ENCODE measurements at regions not wholly inside any gene's neighbourhood (a gene's known extent, or its start where the extent isn't known, plus 50 kb on each side); places are given as distances from the start of the nearest gene placed in this dataset.

DNA sequence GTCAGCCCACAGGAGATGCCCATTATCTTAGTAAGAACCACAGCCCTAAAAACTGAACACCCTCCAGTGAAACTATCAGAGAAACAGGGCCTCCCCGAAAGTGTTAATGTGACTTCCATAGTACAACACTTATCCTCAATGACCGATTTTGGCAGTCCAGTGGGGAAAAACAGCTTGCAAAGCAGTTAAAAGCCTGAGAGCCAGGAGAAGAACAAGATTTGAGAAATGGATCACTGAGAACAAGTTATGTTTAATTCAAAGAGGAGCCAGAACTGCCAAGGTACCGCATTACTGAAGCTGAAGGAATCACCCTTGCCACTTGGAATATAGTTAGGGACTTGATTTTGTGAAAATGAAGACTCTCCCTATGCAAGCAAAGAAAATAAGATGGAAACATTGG, 236.9 kb downstream of the QKI start:
- no peaks in the 10 kb centered on the region for H3K36me3 ChIP-seq (ENCODE audit: control insufficient read depth, insufficient read depth, low read length)
- 30% methylated on average over 3 of the region's 3 CpGs for WGBS (ENCODE audit: insufficient coverage, low coverage, missing lambda C conversion rate)
- H3K27me3 ChIP-seq (ENCODE audit: control insufficient read depth in 2 of 2, insufficient read depth in 2 of 2, low read length in 2 of 2), result peaks cover 26 to 41% of the 10 kb centered on the region in 2 experiments
- no peak overlapping the region for H3K27ac ChIP-seq (ENCODE audit: extremely low read depth, low read depth, low read length)
- H3K9ac ChIP-seq (ENCODE audit: insufficient read depth in 1 of 2, low read depth in 2 of 2, low read length in 2 of 2), result no peak overlapping the region
- intact Hi-C loops (cut with micrococcal nuclease) (loop anchor here (10.0 kb wide), 1 partner anchor 453 kb away; no protein-coding TSS in a partner anchor), in situ Hi-C loops (cut with MboI) (no loop called here)
- no peaks in the 10 kb centered on the region for H3K4me1 ChIP-seq (replicated peaks in 1 of 2; ENCODE audit: control insufficient read depth in 2 of 2, insufficient read depth in 2 of 2, low read length in 2 of 2)
- no peak overlapping the region for H2AFZ ChIP-seq (ENCODE audit: low read depth, low read length)
- DNase-seq (ENCODE audit: extremely low read depth in 1 of 4, low spot score in 3 of 4), result no peak
- H3K4me3 ChIP-seq, result no peak overlapping the region
- no peak for FAIRE-seq
- no peaks in the 10 kb centered on the region for H4K20me1 ChIP-seq (replicated peaks; ENCODE audit: control insufficient read depth, insufficient read depth, low read length)
- H3K79me2 ChIP-seq (ENCODE audit: control insufficient read depth, insufficient read depth, low read length), result no peaks in the 10 kb centered on the region
- ATAC-seq, result no peak
- CTCF ChIA-PET (ENCODE audit: low intra/inter-chr PET ratio), result no interaction called here
- BruUV-seq (replicated peaks), result no TSS peak
- H3K9me3 ChIP-seq (replicated peaks; ENCODE audit: control insufficient read depth, insufficient read depth, low read depth, low read length), result no peaks in the 10 kb centered on the region
- no peak overlapping the region for H3K4me2 ChIP-seq (ENCODE audit: insufficient read depth, low read length)
- H3K9me1 ChIP-seq (ENCODE audit: control insufficient read depth, insufficient read depth, low read length), result no peaks in the 10 kb centered on the region
- POLR2A ChIA-PET, result no interaction called here
- TF ChIP-seq TCFL5 (CRISPR knock-in tag; conservative IDR thresholded peaks at IDR 0.05) (no peak), ZNF347 (CRISPR knock-in tag; IDR thresholded peaks at IDR 0.05; ENCODE audit: low read depth) (no peak), KLF13 (tag; IDR thresholded peaks at IDR 0.05; ENCODE audit: borderline replicate concordance, low read depth) (no peak), HNRNPL (IDR thresholded peaks at IDR 0.05; ENCODE audit: low read depth, low read length) (no peak), PYGO2 (tag; IDR thresholded peaks at IDR 0.05) (no peak), CHD2 (IDR thresholded peaks at IDR 0.05; ENCODE audit: low read depth, low read length) (no peak), FIP1L1 (IDR thresholded peaks at IDR 0.05; ENCODE audit: low read depth, low read length, poor library complexity, severe bottlenecking) (no peak), ZC3H8 (IDR thresholded peaks at IDR 0.05) (no peak), ZFX (CRISPR knock-in tag; IDR thresholded peaks at IDR 0.05) (no peak), SIN3A (IDR thresholded peaks at IDR 0.05; ENCODE audit: borderline replicate concordance in 2 of 2, control insufficient read depth in 1 of 2, low read depth in 2 of 2, low read length in 2 of 2) (no peak)
- TF ChIP-seq, protein P1, sequence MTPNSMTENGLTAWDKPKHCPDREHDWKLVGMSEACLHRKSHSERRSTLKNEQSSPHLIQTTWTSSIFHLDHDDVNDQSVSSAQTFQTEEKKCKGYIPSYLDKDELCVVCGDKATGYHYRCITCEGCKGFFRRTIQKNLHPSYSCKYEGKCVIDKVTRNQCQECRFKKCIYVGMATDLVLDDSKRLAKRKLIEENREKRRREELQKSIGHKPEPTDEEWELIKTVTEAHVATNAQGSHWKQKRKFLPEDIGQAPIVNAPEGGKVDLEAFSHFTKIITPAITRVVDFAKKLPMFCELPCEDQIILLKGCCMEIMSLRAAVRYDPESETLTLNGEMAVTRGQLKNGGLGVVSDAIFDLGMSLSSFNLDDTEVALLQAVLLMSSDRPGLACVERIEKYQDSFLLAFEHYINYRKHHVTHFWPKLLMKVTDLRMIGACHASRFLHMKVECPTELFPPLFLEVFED (CRISPR knock-in tag; conservative IDR thresholded peaks at IDR 0.05), result no peak
- TF ChIP-seq, protein P2, sequence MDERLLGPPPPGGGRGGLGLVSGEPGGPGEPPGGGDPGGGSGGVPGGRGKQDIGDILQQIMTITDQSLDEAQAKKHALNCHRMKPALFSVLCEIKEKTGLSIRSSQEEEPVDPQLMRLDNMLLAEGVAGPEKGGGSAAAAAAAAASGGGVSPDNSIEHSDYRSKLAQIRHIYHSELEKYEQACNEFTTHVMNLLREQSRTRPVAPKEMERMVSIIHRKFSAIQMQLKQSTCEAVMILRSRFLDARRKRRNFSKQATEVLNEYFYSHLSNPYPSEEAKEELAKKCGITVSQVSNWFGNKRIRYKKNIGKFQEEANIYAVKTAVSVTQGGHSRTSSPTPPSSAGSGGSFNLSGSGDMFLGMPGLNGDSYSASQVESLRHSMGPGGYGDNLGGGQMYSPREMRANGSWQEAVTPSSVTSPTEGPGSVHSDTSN (CRISPR knock-in tag; IDR thresholded peaks at IDR 0.05; ENCODE audit: low read depth), result no peak
- TF ChIP-seq, protein P2 (tag; conservative IDR thresholded peaks at IDR 0.05; ENCODE audit: low read depth), result no peak
- TF ChIP-seq, protein P3, sequence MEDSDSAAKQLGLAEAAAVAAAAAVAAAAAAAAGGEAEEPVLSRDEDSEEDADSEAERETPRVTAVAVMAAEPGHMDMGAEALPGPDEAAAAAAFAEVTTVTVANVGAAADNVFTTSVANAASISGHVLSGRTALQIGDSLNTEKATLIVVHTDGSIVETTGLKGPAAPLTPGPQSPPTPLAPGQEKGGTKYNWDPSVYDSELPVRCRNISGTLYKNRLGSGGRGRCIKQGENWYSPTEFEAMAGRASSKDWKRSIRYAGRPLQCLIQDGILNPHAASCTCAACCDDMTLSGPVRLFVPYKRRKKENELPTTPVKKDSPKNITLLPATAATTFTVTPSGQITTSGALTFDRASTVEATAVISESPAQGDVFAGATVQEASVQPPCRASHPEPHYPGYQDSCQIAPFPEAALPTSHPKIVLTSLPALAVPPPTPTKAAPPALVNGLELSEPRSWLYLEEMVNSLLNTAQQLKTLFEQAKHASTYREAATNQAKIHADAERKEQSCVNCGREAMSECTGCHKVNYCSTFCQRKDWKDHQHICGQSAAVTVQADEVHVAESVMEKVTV (CRISPR knock-in tag; IDR thresholded peaks at IDR 0.05), result no peak
- TF ChIP-seq, protein P4, sequence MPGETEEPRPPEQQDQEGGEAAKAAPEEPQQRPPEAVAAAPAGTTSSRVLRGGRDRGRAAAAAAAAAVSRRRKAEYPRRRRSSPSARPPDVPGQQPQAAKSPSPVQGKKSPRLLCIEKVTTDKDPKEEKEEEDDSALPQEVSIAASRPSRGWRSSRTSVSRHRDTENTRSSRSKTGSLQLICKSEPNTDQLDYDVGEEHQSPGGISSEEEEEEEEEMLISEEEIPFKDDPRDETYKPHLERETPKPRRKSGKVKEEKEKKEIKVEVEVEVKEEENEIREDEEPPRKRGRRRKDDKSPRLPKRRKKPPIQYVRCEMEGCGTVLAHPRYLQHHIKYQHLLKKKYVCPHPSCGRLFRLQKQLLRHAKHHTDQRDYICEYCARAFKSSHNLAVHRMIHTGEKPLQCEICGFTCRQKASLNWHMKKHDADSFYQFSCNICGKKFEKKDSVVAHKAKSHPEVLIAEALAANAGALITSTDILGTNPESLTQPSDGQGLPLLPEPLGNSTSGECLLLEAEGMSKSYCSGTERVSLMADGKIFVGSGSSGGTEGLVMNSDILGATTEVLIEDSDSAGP (CRISPR knock-in tag; IDR thresholded peaks at IDR 0.05), result no peak

Measured in K562 (cell line).